Suprapubic skin (tissue), 3 donors: ENCODE measurements at regions not wholly inside any gene's neighbourhood (a gene's known extent, or its start where the extent isn't known, plus 50 kb on each side); places are given as distances from the start of the nearest gene placed in this dataset.

ENCODE experiments used
- POLR2AphosphoS5 ChIP-seq, 3 donors: sonication (generic); formaldehyde crosslinking; IDR thresholded peaks; one replicate each; pipeline ENCODE4 v1.6.1; 2017; ENCODE audit warnings: antibody characterized with exemption in 3 of 3
- TF ChIP-seq, protein P1 (sequence below), 2 donors: fragments of 200-600 bp in 1 of 2; fragments of 450-650 bp in 1 of 2; sonication (generic) in 1 of 2; IDR thresholded peaks; one replicate each; pipeline ENCODE4 v1.5.1; 2016 to 2019; ENCODE audit warnings: antibody characterized with exemption in 2 of 2, mild to moderate bottlenecking in 1 of 2, moderate library complexity in 1 of 2

DNA sequence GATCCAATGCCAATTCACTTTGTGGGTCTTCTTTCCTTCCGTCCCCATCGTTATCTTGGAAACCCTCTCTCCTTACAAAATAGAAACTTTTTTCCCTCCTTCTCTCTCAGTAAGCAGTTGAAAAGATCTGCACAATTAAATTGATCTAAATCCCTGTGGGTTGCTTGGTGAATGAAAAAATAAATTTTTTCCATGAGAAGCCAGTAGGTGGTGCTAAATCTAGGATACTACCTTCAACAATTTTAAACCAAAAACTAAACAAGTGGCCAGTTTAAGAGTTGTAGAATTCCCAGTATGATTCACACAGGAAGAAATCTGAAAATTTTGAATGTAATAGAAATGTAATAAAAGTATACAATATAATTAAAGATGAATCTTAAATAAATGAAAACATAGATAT lies 990.3 kb upstream of the ZNF722 start:
- TF ChIP-seq, protein P1, sequence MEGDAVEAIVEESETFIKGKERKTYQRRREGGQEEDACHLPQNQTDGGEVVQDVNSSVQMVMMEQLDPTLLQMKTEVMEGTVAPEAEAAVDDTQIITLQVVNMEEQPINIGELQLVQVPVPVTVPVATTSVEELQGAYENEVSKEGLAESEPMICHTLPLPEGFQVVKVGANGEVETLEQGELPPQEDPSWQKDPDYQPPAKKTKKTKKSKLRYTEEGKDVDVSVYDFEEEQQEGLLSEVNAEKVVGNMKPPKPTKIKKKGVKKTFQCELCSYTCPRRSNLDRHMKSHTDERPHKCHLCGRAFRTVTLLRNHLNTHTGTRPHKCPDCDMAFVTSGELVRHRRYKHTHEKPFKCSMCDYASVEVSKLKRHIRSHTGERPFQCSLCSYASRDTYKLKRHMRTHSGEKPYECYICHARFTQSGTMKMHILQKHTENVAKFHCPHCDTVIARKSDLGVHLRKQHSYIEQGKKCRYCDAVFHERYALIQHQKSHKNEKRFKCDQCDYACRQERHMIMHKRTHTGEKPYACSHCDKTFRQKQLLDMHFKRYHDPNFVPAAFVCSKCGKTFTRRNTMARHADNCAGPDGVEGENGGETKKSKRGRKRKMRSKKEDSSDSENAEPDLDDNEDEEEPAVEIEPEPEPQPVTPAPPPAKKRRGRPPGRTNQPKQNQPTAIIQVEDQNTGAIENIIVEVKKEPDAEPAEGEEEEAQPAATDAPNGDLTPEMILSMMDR (IDR thresholded peaks at IDR 0.05), result no peak
- TF ChIP-seq POLR2AphosphoS5 (IDR thresholded peaks at IDR 0.05), result no peak
